IPS-NIHi7 (cell line): ENCODE measurements at regions not wholly inside any gene's neighbourhood (a gene's known extent, or its start where the extent isn't known, plus 50 kb on each side); places are given as distances from the start of the nearest gene placed in this dataset.

Experiments used
- DNase-seq: peaks from one replicate; pipeline ENCODE4 v3.0.0; 2012; ENCODE audit warnings: mixed read lengths; ENCODE audit errors: extremely low spot score

DNA sequence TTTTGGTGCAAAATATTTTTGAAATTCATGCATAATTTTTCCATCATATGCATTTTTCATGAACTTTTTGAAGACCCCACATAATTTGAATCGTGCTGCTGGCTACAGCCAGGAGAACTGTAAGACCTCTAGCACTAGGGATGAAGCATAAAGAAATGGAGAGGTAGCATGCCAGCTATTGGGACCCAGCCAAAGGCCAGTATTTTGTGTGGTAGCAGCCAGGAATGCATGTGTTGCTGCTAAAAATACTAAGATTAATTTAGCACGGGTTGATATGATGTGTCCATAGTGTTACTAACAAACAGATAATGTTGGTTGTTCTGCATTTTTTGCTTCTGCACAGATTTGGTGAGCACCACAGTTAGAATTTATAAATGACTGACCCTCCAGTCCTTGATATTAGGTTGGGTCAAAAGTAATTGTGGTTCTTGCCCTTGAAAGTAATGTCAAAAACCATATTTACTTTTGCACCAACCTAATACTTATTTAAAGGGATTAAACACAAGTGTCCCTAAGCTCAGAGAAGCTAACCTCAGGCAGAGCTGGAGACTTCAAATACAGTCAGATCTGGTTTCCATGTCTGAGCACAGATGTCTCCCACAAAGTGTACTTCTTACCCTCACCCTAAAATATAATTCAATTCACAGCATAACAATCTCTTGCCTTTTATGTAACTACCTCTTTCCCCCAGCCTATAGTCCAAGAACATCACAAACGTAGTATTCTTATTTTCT is 54.1 kb upstream of the NPSR1 start:
- no peak for DNase-seq
